ENCODE measurements at regions not wholly inside any gene's neighbourhood (a gene's known extent, or its start where the extent isn't known, plus 50 kb on each side); places are given as distances from the start of the nearest gene placed in this dataset.
"Not testable (repeated sequence)": the region's sequence is repeated elsewhere in the genome, so short reads cannot be mapped to it uniquely, and the experiment has no call there.

DNA sequence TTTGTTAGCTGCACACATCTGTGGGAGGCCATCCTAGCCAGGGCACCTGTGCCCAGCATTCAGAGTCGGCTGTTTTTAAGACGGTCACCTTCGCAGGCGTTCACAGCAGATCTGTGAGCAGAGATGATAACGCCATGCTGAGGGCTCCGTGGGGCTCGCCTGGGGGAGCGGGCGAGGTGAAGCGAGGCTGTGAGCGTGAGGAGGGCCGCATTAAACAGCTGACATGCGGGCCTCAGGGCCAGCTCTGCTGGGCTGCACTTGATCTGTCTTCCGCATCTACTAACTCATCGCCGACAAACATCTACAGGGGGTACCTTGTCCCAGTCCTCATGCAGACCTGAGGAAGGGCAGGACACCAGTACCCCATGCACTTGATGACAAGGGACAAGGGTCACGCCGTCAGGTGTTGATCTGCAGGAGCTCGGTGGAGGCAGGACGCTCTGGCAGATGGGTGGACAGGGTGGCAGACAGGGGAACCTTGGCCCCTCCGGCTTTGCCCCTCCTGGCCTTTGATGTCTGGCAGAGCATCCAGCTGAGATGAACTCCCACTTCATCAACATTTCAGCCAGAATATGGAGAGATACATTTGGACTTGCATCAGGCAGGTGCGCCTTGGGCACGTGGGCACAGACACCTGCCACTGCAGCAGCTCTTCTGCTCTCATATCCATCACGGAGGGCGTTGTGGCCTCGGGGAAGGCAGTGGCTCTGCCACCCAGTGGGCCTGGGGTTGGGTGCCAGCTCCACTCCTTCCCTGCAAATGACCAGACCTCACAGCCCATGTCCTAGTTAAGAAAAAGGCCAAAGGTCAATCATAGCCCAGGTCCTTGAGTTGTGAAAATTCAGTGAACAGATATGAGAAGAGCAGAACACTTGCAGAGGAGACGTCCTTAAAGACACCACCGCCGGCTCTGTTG lies 822.9 kb downstream of the BRD1 start:
- Histone ChIP-seq H3K9me3 (ENCODE audit: low read length) (no peaks in the 10 kb centered on the region), H3K4me1 (ENCODE audit: insufficient read depth, low read length) (no peaks in the 10 kb centered on the region), H3K4me3 (ENCODE audit: low read length) (no peak overlapping the region), H3K27ac (ENCODE audit: low read depth, low read length) (no peak overlapping the region), H3K36me3 (ENCODE audit: insufficient read depth, low read length) (no peaks in the 10 kb centered on the region), H3K27me3 (ENCODE audit: insufficient read depth, low read length, poor library complexity, severe bottlenecking) (no peaks in the 10 kb centered on the region)
- H3K9me3 Mint-ChIP-seq = peaks cover 0 to 16% (median 9%) of the 10 kb centered on the region in 5 donors
- H3K36me3 Mint-ChIP-seq = no peaks in the 10 kb centered on the region
- ChIA-PET POLR2A (no interaction called here), CTCF (no interaction called here)
- no peak overlapping the region for H3K27ac Mint-ChIP-seq
- H3K4me1 Mint-ChIP-seq = no peaks in the 10 kb centered on the region
- no peak overlapping the region for H3K4me3 Mint-ChIP-seq
- peaks cover 0 to 10% of the 10 kb centered on the region in 2 donors for H3K27me3 Mint-ChIP-seq
- no peak for DNase-seq

DNA sequence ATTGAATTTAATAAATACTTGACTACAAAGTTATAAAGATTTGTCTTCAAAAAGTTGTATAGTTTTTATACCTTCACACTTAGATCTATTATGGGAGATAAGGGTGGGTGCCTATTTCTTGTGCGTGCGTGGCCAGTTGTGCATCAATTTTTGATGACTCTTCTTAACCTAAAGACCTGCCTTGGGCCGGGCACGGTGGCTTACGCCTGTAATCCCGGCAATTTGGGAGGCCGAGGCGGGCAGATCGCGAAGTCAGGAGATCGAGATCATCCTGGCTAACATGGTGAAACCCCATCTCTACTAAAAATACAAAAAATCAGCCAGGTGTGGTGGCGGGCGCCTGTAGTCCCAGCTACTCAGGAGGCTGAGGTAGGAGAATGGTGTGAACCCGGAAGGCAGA lies 830.1 kb downstream of the BRD1 start:
- H3K27ac Mint-ChIP-seq; POLR2A ChIA-PET; H3K36me3 ChIP-seq (ENCODE audit: insufficient read depth, low read length); H3K4me1 ChIP-seq (ENCODE audit: insufficient read depth, low read length); CTCF ChIA-PET; H3K27me3 Mint-ChIP-seq; H3K27ac ChIP-seq (ENCODE audit: low read depth, low read length); H3K9me3 ChIP-seq (ENCODE audit: low read length); H3K36me3 Mint-ChIP-seq; DNase-seq; H3K27me3 ChIP-seq (ENCODE audit: insufficient read depth, low read length, poor library complexity, severe bottlenecking); H3K4me1 Mint-ChIP-seq; H3K4me3 ChIP-seq (ENCODE audit: low read length); H3K4me3 Mint-ChIP-seq: not testable (repeated sequence)
- peaks cover 0 to 15% (median 10%) of the 10 kb centered on the region in 5 donors for H3K9me3 Mint-ChIP-seq

DNA sequence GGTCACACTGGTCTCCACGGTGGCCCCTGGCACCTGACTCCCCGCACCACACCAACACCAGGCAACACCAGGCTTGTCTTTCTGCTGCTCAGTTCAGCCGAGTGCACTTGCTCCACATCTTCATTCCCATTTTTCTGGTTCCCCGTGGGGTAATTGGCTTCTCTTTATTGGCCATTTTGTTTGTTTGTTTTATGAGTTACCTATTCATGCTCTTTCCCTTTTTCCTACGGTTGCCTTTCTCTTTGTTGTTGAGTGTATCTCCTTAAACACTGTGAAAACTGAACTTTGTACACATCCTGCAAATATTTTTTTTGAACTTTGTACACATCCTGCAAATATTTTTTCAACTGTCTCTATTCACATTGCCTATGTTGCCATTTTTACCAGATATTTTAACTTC lies 834.0 kb downstream of the BRD1 start:
- DNase-seq = no peak
- CTCF ChIA-PET = no interaction called here
- no peaks in the 10 kb centered on the region for H3K36me3 ChIP-seq (ENCODE audit: insufficient read depth, low read length)
- peaks cover 0 to 11% (median 2%) of the 10 kb centered on the region in 5 donors for H3K9me3 Mint-ChIP-seq
- peaks cover 7 to 16% of the 10 kb centered on the region in 2 donors for H3K27me3 Mint-ChIP-seq
- no peak overlapping the region for H3K4me3 Mint-ChIP-seq
- H3K27ac Mint-ChIP-seq = no peak overlapping the region
- H3K9me3 ChIP-seq (ENCODE audit: low read length) = no peaks in the 10 kb centered on the region
- H3K4me1 Mint-ChIP-seq = no peaks in the 10 kb centered on the region
- no peak overlapping the region for H3K4me3 ChIP-seq (ENCODE audit: low read length)
- H3K27me3 ChIP-seq (ENCODE audit: insufficient read depth, low read length, poor library complexity, severe bottlenecking) = no peaks in the 10 kb centered on the region
- H3K4me1 ChIP-seq (ENCODE audit: insufficient read depth, low read length) = no peaks in the 10 kb centered on the region
- no peak overlapping the region for H3K27ac ChIP-seq (ENCODE audit: low read depth, low read length)
- H3K36me3 Mint-ChIP-seq = no peaks in the 10 kb centered on the region
- POLR2A ChIA-PET = no interaction called here

DNA sequence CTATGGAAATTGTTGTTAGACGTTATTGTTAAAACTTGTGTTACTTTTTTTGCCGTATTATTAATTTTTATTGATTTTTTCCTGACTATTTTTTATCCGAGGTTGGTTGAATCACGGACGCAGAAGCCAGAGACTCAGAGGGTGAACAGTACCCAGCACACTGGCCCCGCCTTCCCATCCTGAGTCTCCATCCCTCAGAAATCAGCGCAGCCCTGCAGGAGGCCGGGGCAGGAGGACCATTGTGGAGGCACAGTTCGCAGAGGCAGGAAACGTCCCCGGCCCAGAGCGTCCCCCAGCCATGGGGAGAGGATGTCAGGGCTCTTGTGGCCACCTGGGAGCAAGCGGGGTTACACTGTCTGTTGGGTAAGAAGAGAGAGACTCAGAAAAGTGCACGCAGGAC lies 843.0 kb downstream of the BRD1 start:
- Mint-ChIP-seq H3K27me3 (peaks cover 7 to 8% of the 10 kb centered on the region in 2 donors), H3K9me3 (no peaks in the 10 kb centered on the region), H3K27ac (no peak overlapping the region), H3K4me3 (no peak overlapping the region), H3K36me3 (peaks cover 0 to 1% (median 0%) of the 10 kb centered on the region in 3 donors), H3K4me1 (no peaks in the 10 kb centered on the region)
- Histone ChIP-seq H3K27ac (ENCODE audit: low read depth, low read length) (no peak overlapping the region), H3K4me1 (ENCODE audit: insufficient read depth, low read length) (no peaks in the 10 kb centered on the region), H3K36me3 (ENCODE audit: insufficient read depth, low read length) (no peaks in the 10 kb centered on the region), H3K9me3 (ENCODE audit: low read length) (no peaks in the 10 kb centered on the region), H3K27me3 (ENCODE audit: insufficient read depth, low read length, poor library complexity, severe bottlenecking) (no peaks in the 10 kb centered on the region), H3K4me3 (ENCODE audit: low read length) (no peak overlapping the region)
- ChIA-PET CTCF (no interaction called here), POLR2A (no interaction called here)
- DNase-seq = no peak

DNA sequence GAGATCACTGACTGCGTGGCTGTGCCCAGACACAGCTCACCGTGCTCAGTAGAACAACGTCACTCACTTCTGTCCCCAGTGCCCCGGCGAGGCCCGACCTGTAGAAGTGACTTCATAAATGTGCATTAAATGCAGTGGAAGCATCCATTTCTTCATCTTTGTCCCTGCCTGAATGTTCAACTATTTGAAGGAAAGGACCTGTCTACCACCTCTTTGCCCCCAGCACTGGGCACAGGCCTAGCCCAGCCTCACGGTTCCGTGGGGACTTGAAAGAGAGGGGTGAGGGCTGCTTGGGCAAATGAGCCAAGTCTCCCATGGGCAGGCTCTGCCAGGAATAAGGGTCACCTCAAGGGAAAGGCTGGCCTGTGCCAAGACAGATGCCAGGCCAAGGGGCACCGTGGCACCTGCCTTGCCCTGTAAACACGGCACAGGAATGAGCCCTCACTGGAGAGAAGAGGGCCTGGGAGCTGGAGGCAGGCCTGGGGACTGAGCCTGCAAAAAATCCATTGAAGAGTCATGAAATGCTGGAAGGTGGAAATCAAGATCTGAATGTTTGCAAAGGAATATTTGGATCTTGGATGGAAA lies 845.3 kb downstream of the BRD1 start:
- Mint-ChIP-seq H3K4me1 (no peaks in the 10 kb centered on the region), H3K27me3 (peaks cover 7 to 8% of the 10 kb centered on the region in 2 donors), H3K9me3 (peaks cover 0 to 1% (median 0%) of the 10 kb centered on the region in 5 donors), H3K27ac (no peak overlapping the region), H3K4me3 (no peak overlapping the region), H3K36me3 (peaks cover 0 to 1% (median 0%) of the 10 kb centered on the region in 3 donors)
- Histone ChIP-seq H3K27me3 (ENCODE audit: insufficient read depth, low read length, poor library complexity, severe bottlenecking) (no peaks in the 10 kb centered on the region), H3K4me3 (ENCODE audit: low read length) (no peak overlapping the region), H3K9me3 (ENCODE audit: low read length) (no peaks in the 10 kb centered on the region), H3K27ac (ENCODE audit: low read depth, low read length) (no peak overlapping the region), H3K4me1 (ENCODE audit: insufficient read depth, low read length) (no peaks in the 10 kb centered on the region), H3K36me3 (ENCODE audit: insufficient read depth, low read length) (no peaks in the 10 kb centered on the region)
- ChIA-PET CTCF (no interaction called here), POLR2A (no interaction called here)
- no peak for DNase-seq

DNA sequence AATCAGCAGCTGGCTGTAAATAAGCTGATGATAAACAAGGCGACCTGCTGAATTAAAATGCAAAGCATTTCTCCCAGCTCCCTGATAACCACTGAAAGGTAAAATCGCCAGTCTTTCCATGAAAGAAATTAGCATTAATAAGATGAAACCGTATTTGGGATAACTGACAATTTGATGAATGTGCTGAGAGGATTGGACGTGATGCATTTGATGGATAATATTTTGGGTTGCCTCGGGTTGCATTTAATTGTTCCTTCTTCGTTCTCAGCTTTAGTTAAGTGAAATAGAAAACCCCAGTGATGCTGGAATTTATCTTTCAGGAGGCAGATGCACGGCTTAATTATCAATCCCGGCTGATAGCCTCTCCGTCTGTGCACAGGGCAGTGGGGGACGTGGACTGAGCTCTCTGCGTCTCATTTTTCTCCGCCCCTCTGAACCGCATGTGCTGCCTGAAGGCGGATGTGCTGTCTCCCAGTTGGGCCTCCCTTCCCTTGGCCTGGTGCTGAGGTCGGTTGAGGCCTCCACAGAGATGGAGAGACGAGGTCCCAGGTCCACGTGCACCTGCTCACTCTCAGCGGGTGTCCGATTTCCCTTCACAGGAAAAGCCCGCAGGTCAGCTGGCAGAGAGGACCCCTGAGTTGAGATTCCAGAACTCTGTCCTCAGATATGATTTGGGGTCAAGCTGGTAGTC lies 846.2 kb downstream of the BRD1 start:
- CTCF ChIA-PET = no interaction called here
- POLR2A ChIA-PET = no interaction called here
- Histone ChIP-seq H3K9me3 (ENCODE audit: low read length) (no peaks in the 10 kb centered on the region), H3K4me1 (ENCODE audit: insufficient read depth, low read length) (no peaks in the 10 kb centered on the region), H3K36me3 (ENCODE audit: insufficient read depth, low read length) (no peaks in the 10 kb centered on the region), H3K27me3 (ENCODE audit: insufficient read depth, low read length, poor library complexity, severe bottlenecking) (no peaks in the 10 kb centered on the region), H3K4me3 (ENCODE audit: low read length) (no peak overlapping the region), H3K27ac (ENCODE audit: low read depth, low read length) (no peak overlapping the region)
- Mint-ChIP-seq H3K27me3 (peaks cover 7 to 9% of the 10 kb centered on the region in 2 donors), H3K9me3 (peaks cover 0 to 1% (median 0%) of the 10 kb centered on the region in 5 donors), H3K4me3 (no peak overlapping the region), H3K27ac (no peak overlapping the region), H3K4me1 (no peaks in the 10 kb centered on the region), H3K36me3 (peaks cover 0 to 1% (median 0%) of the 10 kb centered on the region in 3 donors)
- no peak for DNase-seq

DNA sequence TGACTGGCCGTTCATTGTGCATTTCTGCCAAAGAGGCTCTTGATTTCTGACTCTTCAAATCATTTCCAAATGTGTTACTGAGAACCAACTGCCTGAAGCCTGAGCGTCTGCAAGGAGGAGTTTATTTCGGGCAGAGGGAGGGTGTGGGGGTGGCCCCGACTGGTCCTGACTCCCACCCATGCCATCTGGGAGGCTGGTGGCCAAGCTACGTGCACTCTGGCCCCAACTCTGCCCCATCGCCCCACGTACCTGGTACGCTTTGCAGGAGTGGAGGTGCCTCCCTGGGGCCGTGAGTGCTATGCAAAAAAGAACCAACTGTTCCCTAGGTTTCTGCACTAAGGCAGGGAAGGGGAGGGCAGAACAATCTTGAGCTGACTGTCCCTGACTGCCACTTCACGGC lies 846.8 kb downstream of the BRD1 start:
- ChIA-PET POLR2A (no interaction called here), CTCF (no interaction called here)
- Histone ChIP-seq H3K27me3 (ENCODE audit: insufficient read depth, low read length, poor library complexity, severe bottlenecking) (no peaks in the 10 kb centered on the region), H3K4me1 (ENCODE audit: insufficient read depth, low read length) (no peaks in the 10 kb centered on the region), H3K27ac (ENCODE audit: low read depth, low read length) (no peak overlapping the region), H3K4me3 (ENCODE audit: low read length) (no peak overlapping the region), H3K9me3 (ENCODE audit: low read length) (no peaks in the 10 kb centered on the region), H3K36me3 (ENCODE audit: insufficient read depth, low read length) (no peaks in the 10 kb centered on the region)
- Mint-ChIP-seq H3K4me3 (no peak overlapping the region), H3K27me3 (peaks cover 7 to 15% of the 10 kb centered on the region in 2 donors), H3K9me3 (peaks cover 0 to 1% (median 0%) of the 10 kb centered on the region in 5 donors), H3K4me1 (no peaks in the 10 kb centered on the region), H3K27ac (no peak overlapping the region), H3K36me3 (peaks cover 0 to 1% (median 0%) of the 10 kb centered on the region in 3 donors)
- no peak for DNase-seq

DNA sequence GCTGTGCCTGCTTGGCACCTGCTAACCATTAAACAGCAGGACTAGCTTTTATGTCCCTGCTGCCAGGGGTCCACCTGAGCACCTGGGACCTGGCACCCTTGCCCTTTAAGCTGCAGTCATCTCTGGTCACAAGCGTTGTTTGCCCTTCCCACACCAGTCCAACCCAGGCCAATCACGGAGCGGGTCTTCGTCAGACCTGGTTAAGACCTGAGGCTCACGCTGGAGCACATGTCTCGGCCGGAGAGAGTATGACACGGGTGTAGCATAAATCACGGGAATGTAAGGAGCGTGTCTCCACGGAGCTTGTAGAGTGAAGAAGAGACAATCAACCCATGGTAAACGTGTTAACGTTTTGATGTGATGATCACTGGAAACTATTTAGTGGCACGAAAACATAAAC lies 847.3 kb downstream of the BRD1 start:
- no peaks in the 10 kb centered on the region for H3K36me3 ChIP-seq (ENCODE audit: insufficient read depth, low read length)
- H3K4me1 ChIP-seq (ENCODE audit: insufficient read depth, low read length) = no peaks in the 10 kb centered on the region
- POLR2A ChIA-PET = no interaction called here
- Mint-ChIP-seq H3K9me3 (peaks cover 0 to 1% (median 0%) of the 10 kb centered on the region in 5 donors), H3K27ac (no peak overlapping the region), H3K27me3 (peaks cover 10 to 20% of the 10 kb centered on the region in 2 donors), H3K36me3 (peaks cover 0 to under 1% (median 0%) of the 10 kb centered on the region in 3 donors), H3K4me1 (no peaks in the 10 kb centered on the region), H3K4me3 (no peak overlapping the region)
- no peak overlapping the region for H3K4me3 ChIP-seq (ENCODE audit: low read length)
- H3K9me3 ChIP-seq (ENCODE audit: low read length) = no peaks in the 10 kb centered on the region
- no peak overlapping the region for H3K27ac ChIP-seq (ENCODE audit: low read depth, low read length)
- H3K27me3 ChIP-seq (ENCODE audit: insufficient read depth, low read length, poor library complexity, severe bottlenecking) = no peaks in the 10 kb centered on the region
- DNase-seq = no peak
- CTCF ChIA-PET = no interaction called here

All from CD8-positive, alpha-beta memory T cell (primary cell).